Immature natural killer cell (primary cell): ENCODE measurements at regions not wholly inside any gene's neighbourhood (a gene's known extent, or its start where the extent isn't known, plus 50 kb on each side); places are given as distances from the start of the nearest gene placed in this dataset.

Source experiments
- DNase-seq, 3 donors: peaks; one replicate each; pipeline ENCODE4 v3.0.0; 2022; ENCODE audit warnings: mixed read lengths in 1 of 3
- H3K27ac Mint-ChIP-seq, 6 donors: one replicate each; pipeline ENCODE4 v1.8.0; 2020; ENCODE audit warnings: mixed read lengths in 6 of 6, mild to moderate bottlenecking in 5 of 6, inconsistent platforms in 4 of 6, moderate library complexity in 3 of 6
- H3K27me3 Mint-ChIP-seq, 3 donors: one replicate each; pipeline ENCODE4 v1.8.0; 2020 to 2021; ENCODE audit warnings: low read depth in 3 of 3, mild to moderate bottlenecking in 3 of 3, mixed read lengths in 3 of 3, moderate library complexity in 3 of 3, inconsistent platforms in 1 of 3
- H3K36me3 Mint-ChIP-seq, 3 donors: one replicate each; pipeline ENCODE4 v1.8.0; 2020; ENCODE audit warnings: mixed read lengths in 3 of 3, inconsistent platforms in 2 of 3, mild to moderate bottlenecking in 2 of 3
- H3K4me1 Mint-ChIP-seq, 2 donors: one replicate each; pipeline ENCODE4 v1.8.0; 2020; ENCODE audit warnings: inconsistent platforms in 2 of 2, mild to moderate bottlenecking in 2 of 2, mixed read lengths in 2 of 2, moderate library complexity in 1 of 2
- H3K4me3 Mint-ChIP-seq, 5 donors: one replicate each; pipeline ENCODE4 v1.8.0; 2020; ENCODE audit warnings: mild to moderate bottlenecking in 5 of 5, mixed read lengths in 5 of 5, inconsistent platforms in 3 of 5, moderate library complexity in 3 of 5
- H3K9me3 Mint-ChIP-seq, 6 donors: one replicate each; pipeline ENCODE4 v1.8.0; 2020; ENCODE audit warnings: mild to moderate bottlenecking in 6 of 6, mixed read lengths in 6 of 6, inconsistent platforms in 4 of 6, moderate library complexity in 3 of 6

- H3K9me3 Mint-ChIP-seq: peaks cover 4 to 48% (median 14%) of the 10 kb centered on the region in 6 donors
- DNase-seq: no peak
- H3K27ac Mint-ChIP-seq: no peak overlapping the region
- no peak overlapping the region for H3K4me3 Mint-ChIP-seq
- no peaks in the 10 kb centered on the region for H3K4me1 Mint-ChIP-seq
- H3K36me3 Mint-ChIP-seq: no peaks in the 10 kb centered on the region
- peaks cover 0 to 2% (median 0%) of the 10 kb centered on the region in 3 donors for H3K27me3 Mint-ChIP-seq
These were observed 358.6 kb downstream of the GPM6A start for GRCh38 chr4:175453456-175453855.

DNA sequence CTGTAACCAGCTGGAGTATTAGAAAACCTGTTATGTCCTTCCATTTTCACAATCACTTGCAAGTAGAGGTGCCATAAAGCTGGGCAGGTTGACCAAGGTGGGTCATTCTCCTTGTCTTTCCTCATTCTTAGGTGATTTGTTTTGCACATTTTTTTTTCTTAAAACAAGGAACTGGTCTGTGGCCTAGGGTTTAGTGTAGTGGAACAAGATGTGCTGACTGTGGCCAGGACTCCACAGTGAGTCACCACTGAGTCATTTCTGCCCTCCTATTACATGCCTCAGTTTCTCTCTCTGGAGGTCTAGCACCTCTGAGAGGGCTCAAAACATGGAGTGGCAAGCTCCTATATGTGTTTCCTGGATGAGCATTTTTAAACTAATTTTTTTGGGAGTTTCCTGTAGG lies 355.9 kb downstream of the GPM6A start:
- H3K27ac Mint-ChIP-seq: no peak overlapping the region
- H3K27me3 Mint-ChIP-seq: peaks cover 0 to 2% (median 0%) of the 10 kb centered on the region in 3 donors
- no peak overlapping the region for H3K4me3 Mint-ChIP-seq
- H3K4me1 Mint-ChIP-seq: no peaks in the 10 kb centered on the region
- H3K36me3 Mint-ChIP-seq: no peaks in the 10 kb centered on the region
- peaks cover 4 to 47% (median 16%) of the 10 kb centered on the region in 6 donors for H3K9me3 Mint-ChIP-seq
- DNase-seq: no peak

GRCh38 chr4:175457956-175458355 lies 354.1 kb downstream of the GPM6A start:
- H3K27me3 Mint-ChIP-seq: peaks cover 0 to 2% (median 0%) of the 10 kb centered on the region in 3 donors
- H3K9me3 Mint-ChIP-seq: peaks cover 4 to 44% (median 13%) of the 10 kb centered on the region in 6 donors
- no peak for DNase-seq
- H3K4me1 Mint-ChIP-seq: no peaks in the 10 kb centered on the region
- no peak overlapping the region for H3K4me3 Mint-ChIP-seq
- no peak overlapping the region for H3K27ac Mint-ChIP-seq
- H3K36me3 Mint-ChIP-seq: no peaks in the 10 kb centered on the region

GRCh38 chr4:175459571-175459970 lies 352.5 kb downstream of the GPM6A start:
- Mint-ChIP-seq H3K27me3 (peaks cover 0 to 2% (median 0%) of the 10 kb centered on the region in 3 donors), H3K9me3 (peaks cover 0 to 29% (median 10%) of the 10 kb centered on the region in 6 donors), H3K4me3 (no peak overlapping the region), H3K4me1 (no peaks in the 10 kb centered on the region), H3K36me3 (no peaks in the 10 kb centered on the region), H3K27ac (no peak overlapping the region)
- no peak for DNase-seq

DNA sequence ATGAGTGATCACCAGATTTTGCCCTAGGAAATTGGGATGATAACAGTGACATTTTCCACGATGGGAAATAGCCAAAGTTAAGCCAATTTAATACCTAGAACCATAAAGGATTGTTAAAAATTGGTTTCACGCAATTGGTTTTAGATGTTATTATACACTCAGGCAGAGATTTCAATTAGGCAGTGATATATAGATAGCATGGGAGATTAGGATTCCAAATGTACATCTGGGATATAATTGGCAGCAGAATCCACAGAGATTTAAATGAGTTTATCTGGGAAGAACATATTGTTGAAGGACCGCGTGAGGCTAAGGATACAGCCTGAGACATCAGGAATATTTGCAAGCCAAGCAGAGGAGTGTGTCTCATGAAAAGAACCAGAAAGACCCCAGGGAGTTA lies 351.6 kb downstream of the GPM6A start:
- DNase-seq: no peak
- Mint-ChIP-seq H3K27ac (no peak overlapping the region), H3K36me3 (no peaks in the 10 kb centered on the region), H3K9me3 (peaks cover 0 to 29% (median 10%) of the 10 kb centered on the region in 6 donors), H3K4me3 (no peak overlapping the region), H3K27me3 (no peaks in the 10 kb centered on the region), H3K4me1 (no peaks in the 10 kb centered on the region)

DNA sequence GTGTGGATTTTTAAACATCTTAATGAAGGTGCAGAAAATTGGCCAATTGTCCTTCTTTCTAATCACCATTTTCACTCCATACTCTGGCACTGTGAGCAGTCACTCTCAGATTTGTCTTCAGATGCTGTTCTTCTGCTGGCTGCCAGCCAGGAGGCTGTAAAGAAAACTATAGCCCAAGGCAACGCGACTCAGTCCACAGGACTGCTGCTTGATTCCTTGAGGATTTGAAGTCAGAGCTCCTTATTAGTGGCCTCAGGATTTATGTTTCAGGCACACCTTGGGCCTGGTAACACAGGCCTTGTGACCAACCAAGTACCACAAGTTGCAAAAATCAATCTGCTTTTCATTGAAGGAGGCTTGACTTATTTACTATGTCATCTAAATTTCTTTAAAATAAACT lies 342.6 kb downstream of the GPM6A start:
- DNase-seq: no peak
- no peaks in the 10 kb centered on the region for H3K27me3 Mint-ChIP-seq
- H3K9me3 Mint-ChIP-seq: peaks cover 4 to 32% (median 15%) of the 10 kb centered on the region in 6 donors
- H3K36me3 Mint-ChIP-seq: no peaks in the 10 kb centered on the region
- no peak overlapping the region for H3K4me3 Mint-ChIP-seq
- no peaks in the 10 kb centered on the region for H3K4me1 Mint-ChIP-seq
- H3K27ac Mint-ChIP-seq: no peak overlapping the region

DNA sequence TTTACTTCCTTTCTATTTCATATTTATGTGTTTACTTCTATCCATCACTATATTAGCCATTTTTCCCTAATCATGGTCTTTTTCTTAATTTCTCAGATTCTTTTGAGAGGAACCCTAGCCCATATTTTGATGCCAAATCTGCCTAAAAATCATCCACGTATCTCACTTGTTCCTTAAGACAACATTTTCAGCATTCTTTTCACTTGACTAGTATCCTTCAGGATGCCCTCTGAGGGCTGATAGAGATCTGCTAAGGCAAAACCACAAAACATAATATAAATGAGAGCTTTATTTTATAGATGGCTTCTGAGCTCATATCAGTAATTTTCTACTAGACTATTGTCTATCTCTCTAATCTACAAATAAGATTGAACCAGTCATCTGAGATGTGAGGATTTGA lies 341.9 kb downstream of the GPM6A start:
- H3K27ac Mint-ChIP-seq: no peak overlapping the region
- no peaks in the 10 kb centered on the region for H3K27me3 Mint-ChIP-seq
- DNase-seq: no peak
- H3K9me3 Mint-ChIP-seq: peaks cover 4 to 32% (median 14%) of the 10 kb centered on the region in 6 donors
- no peak overlapping the region for H3K4me3 Mint-ChIP-seq
- no peaks in the 10 kb centered on the region for H3K36me3 Mint-ChIP-seq
- no peaks in the 10 kb centered on the region for H3K4me1 Mint-ChIP-seq

- Mint-ChIP-seq H3K27ac (no peak overlapping the region), H3K9me3 (peaks cover 0 to 9% (median 8%) of the 10 kb centered on the region in 6 donors), H3K4me1 (no peaks in the 10 kb centered on the region), H3K4me3 (no peak overlapping the region), H3K27me3 (peaks cover 0 to 3% (median 1%) of the 10 kb centered on the region in 3 donors), H3K36me3 (no peaks in the 10 kb centered on the region)
- DNase-seq: no peak
These were observed 331.7 kb downstream of the GPM6A start for GRCh38 chr4:175480404-175480803.

DNA sequence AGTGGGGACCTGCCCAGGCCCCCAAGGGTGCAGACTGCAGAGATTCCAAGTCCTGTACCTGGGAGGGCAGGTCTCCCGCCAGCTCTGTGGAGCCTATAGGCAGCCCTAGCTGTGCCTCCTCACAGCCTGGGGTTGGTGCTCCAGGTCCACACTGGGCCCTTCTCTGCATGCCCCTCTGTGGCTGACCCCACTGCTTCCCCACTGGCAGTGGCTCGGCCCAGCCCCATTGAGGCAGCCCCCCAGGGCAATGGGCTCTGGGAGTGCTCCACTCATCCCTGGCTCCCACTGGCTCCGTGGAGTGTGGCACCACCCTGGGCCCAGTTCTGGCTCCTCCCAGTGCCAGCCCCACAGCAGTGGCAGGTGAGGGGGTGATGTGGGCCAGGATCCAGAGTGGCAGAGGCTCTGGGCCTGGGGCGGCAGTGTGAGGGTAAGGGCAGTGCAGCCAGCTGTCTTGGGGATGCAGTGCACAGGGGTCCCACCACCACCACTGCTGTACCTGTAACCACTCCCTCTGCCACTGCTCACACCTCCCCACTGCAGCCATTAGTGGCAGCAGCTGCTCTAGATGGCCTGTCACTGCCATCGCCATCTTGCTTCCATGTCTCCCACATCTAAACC lies 312.2 kb downstream of the GPM6A start:
- H3K36me3 Mint-ChIP-seq: peaks cover 0 to under 1% (median 0%) of the 10 kb centered on the region in 3 donors
- H3K27me3 Mint-ChIP-seq: peaks cover 0 to 5% (median 2%) of the 10 kb centered on the region in 3 donors
- no peak overlapping the region for H3K27ac Mint-ChIP-seq
- H3K4me1 Mint-ChIP-seq: no peaks in the 10 kb centered on the region
- DNase-seq: no peak
- peaks cover 6 to 40% (median 18%) of the 10 kb centered on the region in 6 donors for H3K9me3 Mint-ChIP-seq
- H3K4me3 Mint-ChIP-seq: no peak overlapping the region

DNA sequence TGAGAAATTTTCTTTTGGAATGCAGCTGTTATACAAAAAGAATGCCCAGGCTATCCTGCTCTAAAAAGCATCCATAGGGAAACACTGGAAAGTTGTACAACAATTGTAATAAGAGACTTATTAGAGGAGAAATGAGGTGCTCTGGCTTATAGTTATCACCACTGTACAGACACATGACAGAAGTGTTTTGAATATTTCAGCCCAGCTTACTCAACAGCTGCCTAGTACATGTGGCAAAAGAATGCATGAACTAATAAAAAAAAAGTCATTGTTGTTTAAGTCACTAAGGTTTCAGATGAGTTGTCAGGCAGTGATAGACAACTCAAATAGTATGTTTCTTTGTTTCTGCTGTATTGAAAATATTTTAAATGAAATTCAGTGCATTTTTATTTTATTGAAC lies 307.7 kb downstream of the GPM6A start:
- no peaks in the 10 kb centered on the region for H3K36me3 Mint-ChIP-seq
- no peak overlapping the region for H3K27ac Mint-ChIP-seq
- H3K4me3 Mint-ChIP-seq: no peak overlapping the region
- H3K4me1 Mint-ChIP-seq: no peaks in the 10 kb centered on the region
- peaks cover 6 to 30% (median 19%) of the 10 kb centered on the region in 6 donors for H3K9me3 Mint-ChIP-seq
- peaks cover 0 to 2% (median 0%) of the 10 kb centered on the region in 3 donors for H3K27me3 Mint-ChIP-seq
- DNase-seq: no peak

DNA sequence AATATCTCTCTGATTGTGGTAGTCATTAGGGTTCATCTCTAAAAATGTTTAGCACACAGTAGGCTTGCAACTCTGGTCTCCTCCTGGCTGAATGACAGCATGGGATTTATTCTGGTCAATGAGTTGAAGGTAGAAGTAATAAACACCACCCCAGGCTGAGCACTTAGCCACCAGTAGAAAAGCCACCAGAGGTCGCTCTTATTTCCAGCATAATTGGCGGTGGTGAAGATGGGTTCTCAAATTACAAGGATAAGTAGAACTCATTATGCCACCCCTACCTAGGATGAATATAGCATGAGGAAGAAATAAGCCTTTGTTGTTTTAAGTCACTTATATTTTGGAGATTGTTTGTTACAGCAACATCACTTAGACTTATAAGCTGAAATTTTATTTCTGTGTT lies 302.7 kb downstream of the GPM6A start:
- DNase-seq: no peak
- peaks cover 3 to 12% (median 7%) of the 10 kb centered on the region in 6 donors for H3K9me3 Mint-ChIP-seq
- H3K4me3 Mint-ChIP-seq: no peak overlapping the region

GRCh38 chr4:175511861-175512260 lies 300.2 kb downstream of the GPM6A start:
- H3K4me3 Mint-ChIP-seq: no peak overlapping the region
- no peak for DNase-seq
- no peaks in the 10 kb centered on the region for H3K4me1 Mint-ChIP-seq
- H3K27ac Mint-ChIP-seq: no peak overlapping the region
- H3K27me3 Mint-ChIP-seq: peaks cover 0 to 1% (median 0%) of the 10 kb centered on the region in 3 donors
- no peaks in the 10 kb centered on the region for H3K36me3 Mint-ChIP-seq
- H3K9me3 Mint-ChIP-seq: peaks cover 3 to 12% (median 6%) of the 10 kb centered on the region in 6 donors

More for the DNA sequence above, 302.7 kb downstream of the GPM6A start:
- no peak overlapping the region for H3K27ac Mint-ChIP-seq
- no peaks in the 10 kb centered on the region for H3K36me3 Mint-ChIP-seq
- no peaks in the 10 kb centered on the region for H3K4me1 Mint-ChIP-seq
- no peaks in the 10 kb centered on the region for H3K27me3 Mint-ChIP-seq

DNA sequence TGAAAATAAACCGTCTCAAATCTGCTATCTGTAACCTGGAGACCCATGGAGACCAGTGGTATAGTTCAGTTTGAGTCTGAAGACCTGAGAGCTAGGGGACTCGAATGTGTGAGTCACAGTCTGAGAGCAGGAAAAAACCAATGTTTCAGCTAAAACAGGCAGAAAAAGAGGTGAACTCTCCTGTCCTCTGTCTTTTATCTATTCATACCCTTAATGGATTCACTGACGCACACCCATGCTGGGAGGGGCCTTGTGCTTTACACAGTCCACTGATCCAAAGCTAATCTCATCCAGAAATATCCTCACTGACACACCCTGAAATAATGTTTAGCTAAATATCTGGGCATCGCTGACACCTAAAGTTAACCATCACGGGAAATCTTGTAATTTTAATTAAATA lies 297.9 kb downstream of the GPM6A start:
- Mint-ChIP-seq H3K27me3 (peaks cover 0 to 1% (median 0%) of the 10 kb centered on the region in 3 donors), H3K36me3 (no peaks in the 10 kb centered on the region), H3K4me1 (no peaks in the 10 kb centered on the region), H3K9me3 (peaks cover 2 to 10% (median 7%) of the 10 kb centered on the region in 6 donors), H3K4me3 (no peak overlapping the region), H3K27ac (no peak overlapping the region)
- no peak for DNase-seq

GRCh38 chr4:175530655-175531054 lies 281.4 kb downstream of the GPM6A start:
- H3K27ac Mint-ChIP-seq: no peak overlapping the region
- no peaks in the 10 kb centered on the region for H3K4me1 Mint-ChIP-seq
- H3K9me3 Mint-ChIP-seq: peaks cover 8 to 36% (median 14%) of the 10 kb centered on the region in 6 donors
- H3K4me3 Mint-ChIP-seq: no peak overlapping the region
- H3K27me3 Mint-ChIP-seq: no peaks in the 10 kb centered on the region
- no peak for DNase-seq
- H3K36me3 Mint-ChIP-seq: no peaks in the 10 kb centered on the region
